IMR-90 (cell line): ENCODE measurements at regions not wholly inside any gene's neighbourhood (a gene's known extent, or its start where the extent isn't known, plus 50 kb on each side); places are given as distances from the start of the nearest gene placed in this dataset.

Source experiments
- ATAC-seq: fragments of 200-7000 bp; cut with Tn5 transposase; 2 replicates; pipeline ENCODE4 v1.9.1; 2020; ENCODE audit warnings: low read depth, mild to moderate bottlenecking, moderate library complexity
- BruUV-seq: library from RNA; stranded (reverse); fragments of 400-500 nt; replicated peaks from 2 replicates; lab custom pipeline; 2021; lab: Mats Ljungman, UMichigan
- CTCF ChIA-PET: fragments of 300-600 bp; formaldehyde crosslinking; extraction: SDS; loops from one replicate; lab custom pipeline; 2021; ENCODE audit warnings: antibody characterized with exemption; lab: Yijun Ruan, JAX
- POLR2A ChIA-PET: fragments of 300-600 bp; sonication (Branson Sonifier 250); formaldehyde crosslinking; loops from one replicate; lab custom pipeline; 2022; ENCODE audit warnings: antibody characterized with exemption; ENCODE audit not compliant: unreplicated experiment; lab: Charles Lee
- DNase-seq: peaks from one replicate; pipeline ENCODE4 v3.0.0; 2013
- H2AFZ ChIP-seq: replicated peaks from 2 replicates; pipeline ENCODE3; 2013; ENCODE audit warnings: low read length, mild to moderate bottlenecking; ENCODE audit not compliant: poor library complexity
- H2AK5ac ChIP-seq: 2 replicates; pipeline ENCODE4 v1.6.1; 2013; ENCODE audit warnings: low read depth, low read length, inconsistent platforms
- H2AK9ac ChIP-seq: replicated peaks from 2 replicates; pipeline ENCODE3; 2013; ENCODE audit warnings: mild to moderate bottlenecking, low read depth, low read length, moderate library complexity; ENCODE audit not compliant: poor library complexity
- H2BK120ac ChIP-seq: 2 replicates; pipeline ENCODE4 v1.6.1; 2013; ENCODE audit warnings: low read depth, low read length, inconsistent platforms
- H2BK15ac ChIP-seq: 3 replicates; pipeline ENCODE4 v1.6.1; 2013; ENCODE audit warnings: low read depth, low read length, inconsistent platforms
- H2BK20ac ChIP-seq: 2 replicates; pipeline ENCODE4 v1.6.1; 2013; ENCODE audit warnings: low read depth, mild to moderate bottlenecking, inconsistent platforms, low read length, moderate library complexity
- H2BK5ac ChIP-seq: 2 replicates; pipeline ENCODE4 v1.6.1; 2013; ENCODE audit warnings: mild to moderate bottlenecking, low read depth, low read length, inconsistent platforms; ENCODE audit not compliant: poor library complexity, severe bottlenecking
- H3K14ac ChIP-seq: replicated peaks from 2 replicates; pipeline ENCODE4 v1.6.1; 2013; ENCODE audit warnings: low read depth, low read length, inconsistent platforms
- H3K18ac ChIP-seq: 2 replicates; pipeline ENCODE4 v1.6.1; 2013; ENCODE audit warnings: low read depth, low read length, control low read depth
- H3K23ac ChIP-seq: 2 replicates; pipeline ENCODE4 v1.6.1; 2013; ENCODE audit warnings: low read depth, low read length, inconsistent platforms
- H3K27ac ChIP-seq: 2 replicates; pipeline ENCODE4 v1.5.1; 2013; ENCODE audit warnings: mild to moderate bottlenecking, control low read depth, low read length; ENCODE audit not compliant: insufficient read depth
- H3K27me3 ChIP-seq: 2 replicates; pipeline ENCODE4 v1.6.1; 2013; ENCODE audit warnings: low read length; ENCODE audit not compliant: control insufficient read depth, insufficient read depth
- H3K36me3 ChIP-seq: 2 replicates; pipeline ENCODE4 v1.6.1; 2013; ENCODE audit warnings: low read length, mixed read lengths; ENCODE audit not compliant: control insufficient read depth, insufficient read depth
- H3K4ac ChIP-seq: 2 replicates; pipeline ENCODE4 v1.6.1; 2013; ENCODE audit warnings: low read depth, low read length, inconsistent platforms
- H3K4me1 ChIP-seq: 2 replicates; pipeline ENCODE4 v1.6.1; 2013; ENCODE audit warnings: low read length, mixed read lengths; ENCODE audit not compliant: control insufficient read depth, insufficient read depth
- H3K4me2 ChIP-seq: 2 replicates; pipeline ENCODE4 v1.6.1; 2013; ENCODE audit warnings: low read depth, mild to moderate bottlenecking, control low read depth, low read length, moderate library complexity
- H3K4me3 ChIP-seq: 2 replicates; pipeline ENCODE4 v1.5.1; 2013; ENCODE audit warnings: low read depth, mild to moderate bottlenecking, control low read depth, low read length, moderate library complexity; ENCODE audit not compliant: insufficient read depth
- H3K56ac ChIP-seq: 2 replicates; pipeline ENCODE4 v1.6.1; 2013; ENCODE audit warnings: low read length, inconsistent platforms; ENCODE audit not compliant: insufficient read depth; ENCODE audit errors: extremely low read depth
- H3K79me1 ChIP-seq, 2 experiments: 2 replicates each; pipeline ENCODE4 v1.6.1; 2013; ENCODE audit warnings: low read length in 2 of 2, inconsistent platforms in 1 of 2, low read depth in 1 of 2
- H3K9ac ChIP-seq: 2 replicates; pipeline ENCODE4 v1.6.1; 2013; ENCODE audit warnings: low read depth, low read length, control low read depth
- H3K9me1 ChIP-seq: 2 replicates; pipeline ENCODE4 v1.6.1; 2013; ENCODE audit warnings: low read length, inconsistent platforms; ENCODE audit not compliant: insufficient read depth
- H3K9me3 ChIP-seq: 2 replicates; pipeline ENCODE4 v1.6.1; 2013; ENCODE audit warnings: low read length; ENCODE audit not compliant: control insufficient read depth, insufficient read depth
- H4K20me1 ChIP-seq: 2 replicates; pipeline ENCODE4 v1.6.1; 2013; ENCODE audit warnings: low read length, inconsistent platforms; ENCODE audit not compliant: insufficient read depth
- H4K5ac ChIP-seq: 2 replicates; pipeline ENCODE4 v1.6.1; 2013; ENCODE audit warnings: mild to moderate bottlenecking, low read depth, low read length, control low read depth
- H4K8ac ChIP-seq, 2 experiments: 2 replicates each; pipeline ENCODE4 v1.6.1; 2013; ENCODE audit warnings: low read depth in 2 of 2, low read length in 2 of 2, control low read depth in 1 of 2, inconsistent platforms in 1 of 2
- H4K91ac ChIP-seq: 2 replicates; pipeline ENCODE4 v1.6.1; 2013; ENCODE audit warnings: low read depth, low read length, inconsistent platforms; ENCODE audit not compliant: insufficient read depth
- BHLHE40 ChIP-seq: fragments of 150-350 bp; IDR thresholded peaks from 2 replicates; pipeline ENCODE4 v1.6.1; 2016; ENCODE audit warnings: mild to moderate bottlenecking, low read depth, low read length
- ELK1 ChIP-seq: fragments of 150-350 bp; IDR thresholded peaks from 2 replicates; pipeline ENCODE4 v1.6.1; 2016; ENCODE audit warnings: low read depth, mild to moderate bottlenecking, low read length, moderate library complexity, borderline replicate concordance
- MXI1 ChIP-seq: IDR thresholded peaks from 2 replicates; pipeline ENCODE4 v1.6.1; 2012; ENCODE audit warnings: low read depth, mild to moderate bottlenecking, low read length, moderate library complexity, borderline replicate concordance
- NFE2L2 ChIP-seq: fragments of 150-350 bp; IDR thresholded peaks from 2 replicates; pipeline ENCODE4 v1.6.1; 2016; ENCODE audit warnings: low read depth, mild to moderate bottlenecking, low read length
- WGBS, 2 experiments: methylation state at CpG; one replicate each; pipeline versions ENCODE4 v1.1.5 to v1.1.7; 2013; ENCODE audit warnings: missing lambda C conversion rate in 2 of 2; ENCODE audit not compliant: insufficient read length in 1 of 2; ENCODE audit errors: extremely low coverage in 2 of 2; 5-methylcytosine and 5-hydroxymethylcytosine counted together
- dilution Hi-C: fragments of 300-500 bp; cut with HindIII; formaldehyde crosslinking; loops from one replicate; pipeline ENCODE4 v1.14.3; 2018; ENCODE audit warnings: low sequenced_read_pairs; ENCODE audit not compliant: unreplicated experiment
- in situ Hi-C: fragments of 300-500 bp; cut with MboI; formaldehyde crosslinking; loops from 3 replicates; pipeline ENCODE4 v1.14.3; 2019; ENCODE audit warnings: low sequenced_read_pairs, inconsistent platforms, mixed read lengths
- intact Hi-C: fragments of 100-400 bp; cut with micrococcal nuclease; formaldehyde crosslinking; loops from 2 replicates; pipeline ENCODE4 v1.10.0; 2022

GRCh38 chr1:226473325-226473724, 65.4 kb upstream of the PARP1 start:
- H3K9me1 ChIP-seq, result no peaks in the 10 kb centered on the region
- H4K8ac ChIP-seq, result no peak overlapping the region
- in situ Hi-C loops, result no loop called here

More at GRCh38 chr1:226473325-226473724, 65.4 kb upstream of the PARP1 start:
- 64% methylated on average over 3 of the region's 5 CpGs; no CpG with 5 or more reads in 1 of the 2 experiments for WGBS, 2 experiments
- H2BK20ac ChIP-seq, result no peak overlapping the region
- H4K5ac ChIP-seq, result no peak overlapping the region
- ATAC-seq (no peak), DNase-seq (no peak)
- no TSS peak for BruUV-seq
- H2AK9ac ChIP-seq, result no peak overlapping the region
- dilution Hi-C loops, result no loop called here
- TF ChIP-seq NFE2L2 (no peak), MXI1 (no peak), BHLHE40 (no peak), ELK1 (no peak)
- H4K20me1 ChIP-seq, result no peaks in the 10 kb centered on the region
- H2AK5ac ChIP-seq, result no peak overlapping the region
- H3K4ac ChIP-seq, result no peak overlapping the region
- no peak overlapping the region for H3K14ac ChIP-seq
- H2AFZ ChIP-seq, result no peak overlapping the region
- H3K27ac ChIP-seq, result no peak overlapping the region
- CTCF ChIA-PET, result no interaction called here
- H3K18ac ChIP-seq, result no peak overlapping the region
- H4K91ac ChIP-seq, result no peak overlapping the region
- no peaks in the 10 kb centered on the region for H3K4me1 ChIP-seq
- H2BK5ac ChIP-seq, result no peak overlapping the region
- H3K4me2 ChIP-seq, result no peak overlapping the region
- H3K36me3 ChIP-seq, result no peaks in the 10 kb centered on the region
- intact Hi-C loops, result no loop called here
- H2BK120ac ChIP-seq, result no peak overlapping the region
- H3K23ac ChIP-seq, result no peak overlapping the region
- H3K4me3 ChIP-seq, result no peak overlapping the region
- no peaks in the 10 kb centered on the region for H3K9me3 ChIP-seq
- H3K27me3 ChIP-seq, result peaks cover 17% of the 10 kb centered on the region
- POLR2A ChIA-PET, result no interaction called here
- no peaks in the 10 kb centered on the region for H3K79me1 ChIP-seq
- H3K9ac ChIP-seq, result no peak overlapping the region
- H3K56ac ChIP-seq, result no peak overlapping the region
- H2BK15ac ChIP-seq, result no peak overlapping the region
